ENCODE measurements at regions not wholly inside any gene's neighbourhood (a gene's known extent, or its start where the extent isn't known, plus 50 kb on each side); places are given as distances from the start of the nearest gene placed in this dataset.

- no peak for TF ChIP-seq CTCF (IDR thresholded peaks at IDR 0.05)
- no peak for TF ChIP-seq POLR2A (IDR thresholded peaks at IDR 0.05)
Measured at GRCh38 chr6:11439876-11440275, 97.7 kb upstream of the TMEM170B start.

All from lower leg skin (tissue), 3 donors.